SU-DHL-6 (cell line): ENCODE measurements at regions not wholly inside any gene's neighbourhood (a gene's known extent, or its start where the extent isn't known, plus 50 kb on each side); places are given as distances from the start of the nearest gene placed in this dataset.

Experiments
- H2AFZ ChIP-seq: fragments of 200-600 bp; sonication (generic); 2 replicates; pipeline ENCODE4 v1.6.1; 2014; ENCODE audit warnings: low read depth, mild to moderate bottlenecking, moderate library complexity, mixed read lengths, antibody characterized with exemption, low read length; ENCODE audit not compliant: severe bottlenecking
- H3F3A ChIP-seq: fragments of 200-600 bp; shearing (Covaris generic); 2 replicates; pipeline ENCODE4 v1.6.0; 2016; ENCODE audit warnings: antibody characterized with exemption, mild to moderate bottlenecking; ENCODE audit not compliant: insufficient read depth
- H3K27ac ChIP-seq: fragments of 200-600 bp; sonication (generic); 2 replicates; pipeline ENCODE4 v1.5.1; 2016; ENCODE audit warnings: low read depth, mild to moderate bottlenecking, low read length, moderate library complexity, mixed read lengths
- H3K27me3 ChIP-seq: fragments of 200-600 bp; sonication (generic), shearing (Covaris generic); 2 replicates; pipeline ENCODE4 v1.6.0; 2014; ENCODE audit warnings: mild to moderate bottlenecking, low read length
- H3K36me3 ChIP-seq: fragments of 200-600 bp; sonication (generic); 2 replicates; pipeline ENCODE4 v1.6.1; 2014; ENCODE audit warnings: mild to moderate bottlenecking, low read length, mixed read lengths
- H3K4me2 ChIP-seq: fragments of 300-600, 200-600 bp; shearing (Covaris generic), sonication (generic); 2 replicates; pipeline ENCODE4 v1.6.0; 2014; ENCODE audit warnings: low read length, low read depth, mild to moderate bottlenecking; ENCODE audit not compliant: poor library complexity, severe bottlenecking
- H3K4me3 ChIP-seq: fragments of 200-600 bp; sonication (generic); 2 replicates; pipeline ENCODE4 v1.5.1; 2014; ENCODE audit warnings: antibody characterized with exemption, low read length, mild to moderate bottlenecking, mixed read lengths; ENCODE audit not compliant: insufficient read depth, poor library complexity, severe bottlenecking
- H3K79me2 ChIP-seq: fragments of 200-600 bp; sonication (generic); 2 replicates; pipeline ENCODE4 v1.6.1; 2014; ENCODE audit warnings: mild to moderate bottlenecking, low read length, moderate library complexity; ENCODE audit not compliant: insufficient read depth
- H3K9ac ChIP-seq: fragments of 200-600 bp; sonication (generic); 2 replicates; pipeline ENCODE4 v1.7.0; 2014; ENCODE audit warnings: mild to moderate bottlenecking, low read length
- H3K9me2 ChIP-seq: fragments of 200-600 bp; sonication (generic); replicated peaks from 2 replicates; pipeline ENCODE4 v1.6.1; 2014; ENCODE audit warnings: low read length; ENCODE audit not compliant: insufficient read depth
- H3K9me3 ChIP-seq: fragments of 200-600 bp; sonication (generic); 2 replicates; pipeline ENCODE4 v1.6.1; 2014; ENCODE audit warnings: low read length, mixed read lengths; ENCODE audit not compliant: insufficient read depth
- H4K20me1 ChIP-seq: fragments of 200-600 bp; sonication (generic); 2 replicates; pipeline ENCODE4 v1.6.1; 2014; ENCODE audit warnings: low read depth, mild to moderate bottlenecking, antibody characterized with exemption, low read length, moderate library complexity, mixed read lengths
- CTCF ChIP-seq: fragments of 200-600 bp; sonication (generic); IDR thresholded peaks from one replicate; pipeline ENCODE4 v1.5.1; 2017; ENCODE audit warnings: antibody characterized with exemption, mild to moderate bottlenecking, low read length, moderate library complexity; ENCODE audit not compliant: insufficient read depth, poor library complexity, severe bottlenecking
- EZH2phosphoT487 ChIP-seq: fragments of 200-600 bp; sonication (generic), shearing (Covaris generic); conservative IDR thresholded peaks from 2 replicates; pipeline ENCODE4 v1.6.1; 2018; ENCODE audit warnings: mild to moderate bottlenecking, antibody characterized with exemption, low read length, moderate library complexity, mixed read lengths

- no peak overlapping the region for H3K4me3 ChIP-seq
- no peaks in the 10 kb centered on the region for H3K79me2 ChIP-seq
- H4K20me1 ChIP-seq: no peaks in the 10 kb centered on the region
- no peak overlapping the region for H2AFZ ChIP-seq
- no peaks in the 10 kb centered on the region for H3K9me2 ChIP-seq
- H3K4me2 ChIP-seq: no peak overlapping the region
- H3K36me3 ChIP-seq: no peaks in the 10 kb centered on the region
- no peaks in the 10 kb centered on the region for H3K27me3 ChIP-seq
- H3F3A ChIP-seq: no peaks in the 10 kb centered on the region
- H3K9ac ChIP-seq: no peak overlapping the region
- no peak for TF ChIP-seq CTCF
- TF ChIP-seq EZH2phosphoT487: no peak
- H3K9me3 ChIP-seq: no peaks in the 10 kb centered on the region
- no peak overlapping the region for H3K27ac ChIP-seq
Measured at GRCh38 chr11:42764936-42765335, 546.9 kb upstream of the API5 start.

- Histone ChIP-seq H3K36me3 (no peaks in the 10 kb centered on the region), H3K4me3 (no peak overlapping the region), H3K9ac (no peak overlapping the region), H3K4me2 (no peak overlapping the region), H3K79me2 (no peaks in the 10 kb centered on the region), H3K9me3 (no peaks in the 10 kb centered on the region), H3K27me3 (no peaks in the 10 kb centered on the region), H3K9me2 (no peaks in the 10 kb centered on the region), H3K27ac (no peak overlapping the region), H4K20me1 (no peaks in the 10 kb centered on the region), H2AFZ (no peak overlapping the region), H3F3A (no peaks in the 10 kb centered on the region)
- TF ChIP-seq CTCF: no peak
- TF ChIP-seq EZH2phosphoT487: no peak
Measured at GRCh38 chr11:42768576-42768975, 543.2 kb upstream of the API5 start.

- Histone ChIP-seq H3K4me2 (no peak overlapping the region), H3K9me2 (no peaks in the 10 kb centered on the region), H3F3A (no peaks in the 10 kb centered on the region), H3K4me3 (no peak overlapping the region), H4K20me1 (no peaks in the 10 kb centered on the region), H2AFZ (no peak overlapping the region), H3K27ac (no peak overlapping the region), H3K27me3 (no peaks in the 10 kb centered on the region), H3K79me2 (no peaks in the 10 kb centered on the region), H3K9ac (no peak overlapping the region), H3K36me3 (no peaks in the 10 kb centered on the region), H3K9me3 (no peaks in the 10 kb centered on the region)
- TF ChIP-seq CTCF: peak; percentile 66
- no peak for TF ChIP-seq EZH2phosphoT487
Measured at GRCh38 chr11:42770444-42771065, 541.2 kb upstream of the API5 start.
